Activated naive CD4-positive, alpha-beta T cell treated with anti-CD3 and anti-CD28 coated beads for 36 hours (primary cell): ENCODE measurements at regions not wholly inside any gene's neighbourhood (a gene's known extent, or its start where the extent isn't known, plus 50 kb on each side); places are given as distances from the start of the nearest gene placed in this dataset.
"Not testable (repeated sequence)": the region's sequence is repeated elsewhere in the genome, so short reads cannot be mapped to it uniquely, and the experiment has no call there.

Source experiments
- CTCF ChIA-PET: fragments of 350-600 bp; sonication (Branson Sonifier 250); formaldehyde crosslinking; loops from one replicate; lab custom pipeline; 2021; ENCODE audit warnings: antibody characterized with exemption; lab: Charles Lee
- DNase-seq: peaks from one replicate; pipeline ENCODE4 v3.0.0-alpha.2; 2020
- H3K27ac Mint-ChIP-seq: one replicate; pipeline ENCODE4 v1.8.0; 2021; ENCODE audit warnings: mild to moderate bottlenecking, mixed read lengths
- H3K27me3 Mint-ChIP-seq: one replicate; pipeline ENCODE4 v1.8.0; 2021; ENCODE audit warnings: low read depth, mixed read lengths
- H3K36me3 Mint-ChIP-seq: one replicate; pipeline ENCODE4 v1.8.0; 2021; ENCODE audit warnings: low read depth, mixed read lengths
- H3K4me1 Mint-ChIP-seq: one replicate; pipeline ENCODE4 v1.8.0; 2021; ENCODE audit warnings: low read depth, mixed read lengths
- H3K4me3 Mint-ChIP-seq: one replicate; pipeline ENCODE4 v1.8.0; 2021; ENCODE audit warnings: mild to moderate bottlenecking, moderate library complexity, mixed read lengths
- H3K9me3 Mint-ChIP-seq: one replicate; pipeline ENCODE4 v1.8.0; 2021; ENCODE audit warnings: mixed read lengths
- intact Hi-C: fragments of 100-400 bp; cut with micrococcal nuclease; formaldehyde crosslinking; loops from one replicate; pipeline ENCODE4 v1.15.1; 2023

DNA sequence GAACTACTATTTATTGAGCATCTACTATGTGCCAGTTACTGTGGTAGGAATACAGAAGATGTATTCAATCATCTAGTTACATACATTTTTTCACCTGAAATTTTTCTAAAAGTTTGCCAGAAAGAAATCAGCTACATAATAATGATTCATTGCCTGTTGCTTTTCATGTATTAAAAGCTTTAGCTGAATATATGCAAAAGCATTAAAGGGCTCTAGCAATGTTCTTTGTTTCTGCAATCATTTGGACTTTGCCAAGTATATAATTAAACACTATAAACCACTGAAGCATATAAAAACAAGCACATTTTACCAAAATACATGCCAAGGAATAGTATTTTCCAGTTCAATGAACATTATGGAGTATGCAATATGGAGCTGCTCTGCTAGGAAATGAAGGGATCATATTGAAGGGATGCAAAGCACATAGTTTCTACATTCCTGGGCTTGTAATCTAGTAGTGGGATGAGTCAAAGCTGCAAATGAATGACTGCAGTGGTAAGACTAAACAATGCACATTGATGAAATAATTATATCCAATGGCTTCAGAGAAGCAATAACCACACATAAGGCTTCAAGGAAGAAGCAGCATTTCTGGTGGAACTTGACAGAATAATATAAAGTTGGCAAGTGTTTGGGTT is 87.7 kb downstream of the FOXD4L6 start:
- H3K27ac Mint-ChIP-seq, H3K36me3 Mint-ChIP-seq, H3K9me3 Mint-ChIP-seq, H3K27me3 Mint-ChIP-seq, intact Hi-C loops, H3K4me1 Mint-ChIP-seq, DNase-seq, H3K4me3 Mint-ChIP-seq, CTCF ChIA-PET: not testable (repeated sequence)

DNA sequence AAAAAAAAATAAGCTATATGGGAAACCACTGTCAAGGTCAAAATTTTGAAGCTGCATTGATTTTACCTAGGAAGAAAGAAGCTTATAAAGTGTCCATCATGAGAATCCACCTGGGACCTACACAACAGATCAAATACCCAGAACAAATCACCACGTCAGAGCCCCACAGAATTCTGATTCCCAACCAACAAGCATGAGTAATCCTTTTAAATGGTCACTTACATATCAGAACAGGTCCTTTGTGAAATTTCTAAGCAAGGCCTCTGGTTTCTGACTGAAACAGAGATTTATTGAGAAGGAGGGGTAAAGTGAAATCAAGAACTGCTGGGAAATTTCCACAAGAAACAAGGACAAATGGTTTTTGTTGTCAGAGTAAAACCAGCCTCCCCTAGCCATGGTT is 93.2 kb downstream of the FOXD4L6 start:
- intact Hi-C loops, DNase-seq, CTCF ChIA-PET, H3K27me3 Mint-ChIP-seq, H3K36me3 Mint-ChIP-seq, H3K4me1 Mint-ChIP-seq, H3K9me3 Mint-ChIP-seq, H3K4me3 Mint-ChIP-seq, H3K27ac Mint-ChIP-seq: not testable (repeated sequence)

DNA sequence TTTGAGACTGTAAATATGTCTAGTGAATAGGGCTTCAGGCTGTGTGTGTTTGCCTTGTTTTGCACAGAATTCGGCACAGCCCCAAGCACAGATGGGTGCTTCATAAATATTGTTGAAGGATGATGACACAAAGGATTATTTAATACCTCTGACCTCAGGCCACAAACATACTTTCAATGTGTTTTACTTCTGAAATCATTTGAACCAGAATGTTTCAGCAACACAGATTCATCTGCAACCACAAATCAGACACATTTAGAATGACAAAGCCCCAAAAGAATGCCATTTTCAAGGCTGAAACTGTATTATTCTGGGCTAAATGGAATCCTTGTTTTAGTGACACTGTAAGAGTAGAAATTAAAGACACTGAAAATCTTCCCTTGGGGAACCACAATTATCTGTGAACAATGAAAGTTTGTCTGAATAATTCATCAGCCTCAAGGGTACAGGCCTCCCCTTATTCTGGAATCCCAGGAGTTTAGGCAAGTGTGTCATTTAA is 93.7 kb downstream of the FOXD4L6 start:
- DNase-seq, H3K9me3 Mint-ChIP-seq, CTCF ChIA-PET, H3K36me3 Mint-ChIP-seq, H3K27ac Mint-ChIP-seq, H3K27me3 Mint-ChIP-seq, H3K4me1 Mint-ChIP-seq, H3K4me3 Mint-ChIP-seq, intact Hi-C loops: not testable (repeated sequence)

DNA sequence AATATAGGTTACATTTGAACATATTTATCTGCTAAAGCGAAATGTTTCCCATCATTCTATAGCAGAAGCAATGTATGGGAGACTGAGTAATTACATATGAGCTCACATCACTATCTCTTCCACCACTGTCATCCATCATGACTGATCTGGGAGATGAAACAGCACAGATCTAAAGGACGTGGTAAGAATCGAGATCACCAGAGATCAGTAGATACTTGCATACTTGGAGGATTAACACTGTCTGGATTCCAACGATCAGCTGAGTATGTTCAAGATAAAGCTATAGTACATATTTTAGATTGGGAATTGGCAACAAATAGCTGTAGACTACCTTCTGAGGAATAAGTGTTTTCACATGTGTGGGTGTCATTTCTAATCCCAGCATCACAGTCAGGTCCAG is 94.6 kb downstream of the FOXD4L6 start:
- H3K4me3 Mint-ChIP-seq, H3K4me1 Mint-ChIP-seq, H3K36me3 Mint-ChIP-seq, intact Hi-C loops, CTCF ChIA-PET, H3K9me3 Mint-ChIP-seq, H3K27me3 Mint-ChIP-seq, H3K27ac Mint-ChIP-seq, DNase-seq: not testable (repeated sequence)

DNA sequence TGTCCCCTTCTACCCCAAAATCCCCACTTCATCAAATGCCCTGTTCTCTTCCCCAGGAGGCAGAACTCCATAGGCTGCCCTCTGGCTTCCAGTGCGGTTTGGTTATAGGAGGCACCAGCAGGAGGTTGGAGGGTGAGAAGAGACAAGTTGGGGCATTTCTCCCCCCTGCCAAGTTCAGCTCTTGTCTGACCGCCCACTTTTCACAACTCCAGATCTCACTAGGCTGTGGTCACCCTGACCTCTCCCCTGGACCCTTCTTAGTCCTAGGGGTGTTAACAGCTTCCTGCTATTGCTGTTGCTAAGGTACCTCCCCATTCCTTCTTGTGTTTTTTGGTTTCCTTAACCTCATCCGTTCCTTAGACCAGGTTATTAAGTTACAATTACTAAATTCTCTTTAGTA is 95.1 kb downstream of the FOXD4L6 start:
- H3K4me3 Mint-ChIP-seq, CTCF ChIA-PET, H3K36me3 Mint-ChIP-seq, H3K27me3 Mint-ChIP-seq, H3K4me1 Mint-ChIP-seq, H3K9me3 Mint-ChIP-seq, intact Hi-C loops, H3K27ac Mint-ChIP-seq, DNase-seq: not testable (repeated sequence)

DNA sequence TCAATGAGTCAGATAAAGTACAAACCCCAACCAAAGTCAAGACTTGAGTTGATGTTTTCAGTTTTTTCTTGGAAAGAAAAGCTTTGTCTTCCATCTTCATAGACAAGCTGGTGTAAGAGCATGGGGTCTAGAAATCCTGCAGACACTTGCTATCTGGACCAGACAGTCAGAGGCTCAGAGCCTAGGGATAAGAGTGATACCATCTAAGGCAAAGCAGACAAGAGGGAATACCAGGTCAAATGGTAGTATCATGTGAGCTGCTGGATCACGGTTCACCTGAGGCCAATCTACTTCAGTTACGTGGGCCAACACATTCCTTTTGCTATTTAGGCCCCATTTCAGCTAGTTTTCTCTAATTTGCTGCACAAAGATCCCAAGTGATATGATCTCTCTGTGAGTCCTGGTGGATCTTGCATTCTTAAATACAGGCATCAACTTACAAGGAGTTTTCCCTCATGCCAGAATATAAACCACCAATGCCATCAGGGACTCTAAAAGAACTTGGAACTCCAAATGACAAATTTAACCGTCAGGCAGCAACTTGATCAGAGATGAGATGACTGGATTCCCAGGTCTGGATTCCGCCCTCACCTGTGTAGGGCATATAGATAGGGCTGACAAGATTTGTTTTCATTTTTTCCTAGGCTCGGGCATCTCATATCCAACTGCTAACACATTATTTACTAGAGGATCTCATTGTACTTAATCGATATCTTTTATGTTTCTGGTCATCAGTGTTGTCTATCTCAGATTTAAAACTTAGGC is 101.4 kb downstream of the FOXD4L6 start:
- H3K4me3 Mint-ChIP-seq, H3K4me1 Mint-ChIP-seq, DNase-seq, H3K36me3 Mint-ChIP-seq, H3K27ac Mint-ChIP-seq, H3K27me3 Mint-ChIP-seq, CTCF ChIA-PET, H3K9me3 Mint-ChIP-seq, intact Hi-C loops: not testable (repeated sequence)

DNA sequence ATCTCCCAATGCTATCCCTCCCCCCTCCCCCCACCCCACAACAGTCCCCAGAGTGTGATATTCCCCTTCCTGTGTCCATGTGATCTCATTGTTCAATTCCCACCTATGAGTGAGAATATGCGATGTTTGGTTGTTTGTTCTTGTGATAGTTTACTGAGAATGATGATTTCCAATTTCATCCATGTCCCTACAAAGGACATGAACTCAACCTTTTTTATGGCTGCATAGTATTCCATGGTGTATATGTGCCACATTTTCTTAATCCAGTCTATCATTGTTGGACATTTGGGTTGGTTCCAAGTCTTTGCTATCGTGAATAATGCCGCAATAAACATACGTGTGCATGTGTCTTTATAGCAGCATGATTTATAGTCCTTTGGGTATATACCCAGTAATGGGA is 106.1 kb downstream of the FOXD4L6 start:
- intact Hi-C loops, H3K4me3 Mint-ChIP-seq, H3K4me1 Mint-ChIP-seq, H3K27ac Mint-ChIP-seq, H3K9me3 Mint-ChIP-seq, CTCF ChIA-PET, DNase-seq, H3K27me3 Mint-ChIP-seq: not testable (repeated sequence)
- peaks cover 13% of the 10 kb centered on the region for H3K36me3 Mint-ChIP-seq

DNA sequence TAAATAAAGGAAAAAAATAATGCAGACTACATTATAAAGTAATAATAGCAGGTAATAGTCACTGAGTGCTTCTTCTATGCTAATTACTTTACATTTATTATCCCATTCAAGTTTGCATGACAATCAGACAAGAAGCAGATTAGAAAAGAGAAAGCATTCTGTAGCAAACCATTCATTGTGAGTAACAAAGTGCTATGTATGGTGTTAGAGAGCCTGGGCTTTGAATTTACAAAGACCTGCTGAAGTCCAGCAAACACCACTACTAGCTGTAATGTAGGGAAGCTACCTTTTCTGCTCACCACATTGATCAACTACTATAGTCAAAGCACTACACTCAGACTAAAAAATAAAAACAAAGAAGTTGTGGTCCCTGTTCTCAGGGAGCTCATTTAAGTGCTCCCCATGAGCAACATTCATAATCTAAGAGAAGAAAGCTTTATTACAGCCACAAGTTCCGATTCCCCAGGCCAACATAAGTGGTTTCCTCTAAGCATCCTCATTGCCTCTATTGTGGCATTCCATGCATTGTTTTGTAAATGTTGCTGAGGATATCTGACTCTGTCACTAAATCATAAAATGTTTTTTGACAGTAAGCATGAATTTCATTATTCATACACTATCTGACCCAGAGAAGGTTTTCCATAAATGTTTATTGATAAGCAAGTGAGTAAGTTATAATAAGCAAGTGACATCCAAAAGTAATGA is 108.5 kb downstream of the FOXD4L6 start:
- CTCF ChIA-PET, H3K4me1 Mint-ChIP-seq: not testable (repeated sequence)

DNA sequence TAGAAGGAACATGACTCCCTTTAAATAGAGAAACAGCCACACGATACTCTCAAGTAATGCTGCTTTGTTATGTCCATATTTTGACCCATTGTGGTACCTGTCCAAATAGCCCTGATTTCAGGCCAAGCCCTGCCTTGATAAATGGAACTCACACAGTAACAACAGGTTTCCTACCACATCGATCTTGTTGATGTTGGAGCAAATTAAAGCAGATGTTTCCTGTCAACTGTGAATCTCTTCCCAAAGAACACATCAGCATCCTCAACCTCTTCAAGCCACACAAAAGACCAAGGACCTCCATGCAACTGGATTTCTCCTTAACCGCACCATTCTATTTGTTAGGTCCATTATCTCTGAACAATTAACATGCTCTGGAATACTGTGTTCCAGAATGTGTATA is 109.5 kb downstream of the FOXD4L6 start:
- H3K4me1 Mint-ChIP-seq, H3K9me3 Mint-ChIP-seq, H3K27ac Mint-ChIP-seq, H3K27me3 Mint-ChIP-seq, CTCF ChIA-PET, DNase-seq, intact Hi-C loops, H3K4me3 Mint-ChIP-seq: not testable (repeated sequence)
- peaks cover 28% of the 10 kb centered on the region for H3K36me3 Mint-ChIP-seq

More for the DNA sequence above, 108.5 kb downstream of the FOXD4L6 start:
- H3K9me3 Mint-ChIP-seq, H3K4me3 Mint-ChIP-seq, DNase-seq, H3K27me3 Mint-ChIP-seq, H3K27ac Mint-ChIP-seq, intact Hi-C loops: not testable (repeated sequence)
- peaks cover 20% of the 10 kb centered on the region for H3K36me3 Mint-ChIP-seq

DNA sequence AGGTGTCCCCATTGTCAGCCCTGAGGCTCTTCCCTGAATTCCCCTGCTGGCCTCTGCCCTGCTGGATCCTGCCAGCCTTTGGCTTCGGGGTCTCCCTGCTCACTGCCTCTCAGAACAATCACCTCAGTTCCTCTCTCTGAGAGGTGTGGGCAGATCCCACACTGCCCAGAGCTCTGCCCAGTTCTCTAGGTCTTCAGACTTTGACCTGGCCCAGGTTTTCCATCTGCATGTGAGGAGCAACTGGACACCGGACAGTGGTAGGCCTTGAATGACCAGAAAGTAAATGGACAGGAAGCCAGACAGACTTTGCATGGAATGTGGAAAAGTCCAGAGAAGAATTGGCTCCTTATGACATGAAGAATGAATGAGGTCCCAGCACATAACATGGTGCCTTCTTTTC is 111.8 kb downstream of the FOXD4L6 start:
- not testable (repeated sequence) for H3K27ac Mint-ChIP-seq, H3K4me3 Mint-ChIP-seq, H3K27me3 Mint-ChIP-seq

DNA sequence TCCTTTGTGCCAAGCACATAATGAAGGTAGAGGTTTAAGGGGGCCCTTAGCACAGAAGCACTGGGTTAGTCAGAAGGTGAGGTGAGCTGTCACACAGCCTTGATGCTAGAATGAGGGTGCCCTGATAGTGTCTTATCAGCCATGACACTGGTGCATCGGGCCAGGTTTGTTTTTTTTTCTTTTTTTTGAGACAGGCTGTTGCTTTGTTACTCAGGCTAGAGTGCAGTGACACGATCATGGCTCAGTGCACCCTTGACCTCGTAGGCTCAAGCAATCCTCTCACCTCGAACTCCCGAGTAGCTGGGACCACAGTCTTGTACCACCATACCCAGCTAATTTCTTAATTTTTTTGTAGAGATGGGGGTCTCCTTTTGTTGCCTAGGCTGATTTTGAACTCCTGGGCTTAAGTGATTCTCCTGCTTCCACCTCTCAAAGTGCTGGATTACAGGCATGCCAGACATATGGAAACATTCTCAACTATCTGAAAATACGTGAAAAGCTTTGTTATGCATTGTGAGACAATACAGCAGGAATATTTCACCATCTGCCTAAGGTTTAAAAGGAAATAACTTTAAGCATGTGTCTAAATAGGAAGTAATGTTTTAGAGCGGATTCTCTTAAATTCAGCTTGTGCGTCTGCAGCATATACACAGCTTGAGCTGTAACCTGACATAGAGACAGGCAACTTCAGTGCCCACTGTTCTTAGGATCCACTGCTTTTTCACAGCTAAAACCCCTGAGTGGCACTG is 128.4 kb downstream of the FOXD4L6 start:
- peaks cover 36% of the 10 kb centered on the region for H3K36me3 Mint-ChIP-seq
- H3K27me3 Mint-ChIP-seq, DNase-seq, CTCF ChIA-PET, H3K9me3 Mint-ChIP-seq, H3K27ac Mint-ChIP-seq, intact Hi-C loops, H3K4me3 Mint-ChIP-seq: not testable (repeated sequence)
- H3K4me1 Mint-ChIP-seq, result peaks cover 37% of the 10 kb centered on the region

More for the DNA sequence above, 111.8 kb downstream of the FOXD4L6 start:
- CTCF ChIA-PET, DNase-seq, H3K4me1 Mint-ChIP-seq, H3K9me3 Mint-ChIP-seq, intact Hi-C loops: not testable (repeated sequence)
- peaks cover 35% of the 10 kb centered on the region for H3K36me3 Mint-ChIP-seq

DNA sequence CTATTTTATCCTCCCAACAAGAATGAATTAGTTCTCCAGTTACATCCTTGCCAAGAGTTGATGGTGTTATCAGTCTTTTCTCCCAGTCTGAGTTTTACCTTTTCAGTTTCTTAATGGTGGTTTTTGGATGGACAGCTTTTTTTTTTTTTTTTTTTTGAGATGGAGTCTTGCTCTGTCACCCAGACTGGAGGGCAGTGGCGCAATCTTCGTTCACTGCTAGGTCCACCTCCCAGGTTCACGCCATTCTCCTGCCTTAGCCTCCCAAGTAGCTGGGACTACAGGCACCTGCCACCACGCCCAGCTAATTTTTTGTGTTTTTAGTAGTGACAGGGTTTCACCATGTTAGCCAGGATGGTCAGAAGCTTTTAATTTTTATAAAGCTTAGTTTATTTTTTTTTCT is 133.0 kb downstream of the FOXD4L6 start:
- not testable (repeated sequence) for H3K27ac Mint-ChIP-seq
- H3K36me3 Mint-ChIP-seq, result peaks cover 28% of the 10 kb centered on the region

More for the DNA sequence above, 133.0 kb downstream of the FOXD4L6 start:
- H3K9me3 Mint-ChIP-seq, CTCF ChIA-PET, DNase-seq, H3K4me3 Mint-ChIP-seq, H3K27me3 Mint-ChIP-seq, intact Hi-C loops: not testable (repeated sequence)
- peaks cover 47% of the 10 kb centered on the region for H3K4me1 Mint-ChIP-seq
